D341Med (cell line): ENCODE measurements at regions not wholly inside any gene's neighbourhood (a gene's known extent, or its start where the extent isn't known, plus 50 kb on each side); places are given as distances from the start of the nearest gene placed in this dataset.

Experiments used
- DNase-seq: peaks from one replicate; pipeline ENCODE4 v3.0.0; 2012; ENCODE audit warnings: low spot score

GRCh38 chr9:109945573-109945972 is 165.6 kb downstream of the PALM2AKAP2 start:
- DNase-seq: no peak

DNA sequence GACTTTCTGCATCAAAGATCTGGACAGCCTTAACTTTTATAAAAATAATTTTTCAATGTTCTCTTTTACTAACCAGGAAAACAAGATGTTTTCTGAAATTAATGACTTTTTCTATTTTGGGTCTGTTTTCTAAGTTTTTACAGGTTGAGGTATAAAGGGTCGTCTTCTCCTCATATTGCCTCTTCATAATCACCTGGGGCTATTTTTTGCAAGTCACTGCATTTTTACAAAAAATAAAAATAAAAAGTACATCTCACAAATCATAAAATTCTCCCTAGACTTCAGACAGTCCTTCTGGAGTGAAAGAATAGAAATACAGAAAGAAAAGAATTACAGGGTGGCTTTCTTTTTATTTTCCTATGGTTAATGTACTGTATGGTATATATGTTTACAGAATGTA is 168.5 kb downstream of the PALM2AKAP2 start:
- DNase-seq: no peak

DNA sequence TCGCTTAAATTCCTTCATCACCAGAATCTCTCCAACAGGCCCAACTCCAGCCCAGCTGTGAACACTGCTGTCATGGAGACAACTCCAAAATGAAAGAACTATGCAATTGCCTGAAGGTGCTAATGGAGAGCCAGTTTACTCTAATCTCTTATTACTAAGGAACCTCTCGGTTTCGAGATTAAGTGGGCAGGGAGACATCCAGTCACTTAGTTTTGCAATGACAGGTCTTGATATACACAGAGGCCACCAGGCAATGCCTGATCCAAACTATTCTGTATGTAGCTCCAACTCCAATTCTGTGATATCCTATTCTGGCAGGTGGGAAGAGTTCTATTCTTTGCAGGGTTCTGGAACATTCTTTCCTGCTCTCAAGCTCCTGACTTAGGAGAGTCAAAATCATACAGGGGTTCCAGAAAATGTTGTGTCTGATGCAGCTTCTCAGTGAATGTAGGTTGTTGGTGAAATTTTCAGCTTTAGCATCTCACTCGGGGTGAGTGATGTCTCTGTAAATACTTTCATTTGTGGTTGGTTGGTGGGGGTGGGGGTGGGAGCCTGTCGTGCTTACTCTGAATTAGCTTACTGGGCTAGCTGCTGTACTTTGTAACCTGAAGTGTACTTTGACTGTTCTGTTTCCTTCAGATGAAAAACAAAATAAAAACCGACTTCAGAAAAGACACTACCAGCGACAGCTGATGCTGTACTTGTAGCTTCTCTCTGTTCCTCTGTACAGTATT is 170.9 kb downstream of the PALM2AKAP2 start:
- DNase-seq: no peak

GRCh38 chr9:109953300-109953699 is 173.3 kb downstream of the PALM2AKAP2 start:
- no peak for DNase-seq

- no peak for DNase-seq
Measured at GRCh38 chr9:109953813-109954497, 174.0 kb downstream of the PALM2AKAP2 start.

- DNase-seq: no peak
Measured at GRCh38 chr9:109956717-109957440, 176.9 kb downstream of the PALM2AKAP2 start.

GRCh38 chr9:109959679-109960078 is 179.7 kb downstream of the PALM2AKAP2 start:
- DNase-seq: no peak

- DNase-seq: no peak
Measured at GRCh38 chr9:109961626-109962025, 181.6 kb downstream of the PALM2AKAP2 start.

- no peak for DNase-seq
Measured at GRCh38 chr9:109962215-109962614, 182.2 kb downstream of the PALM2AKAP2 start.

DNA sequence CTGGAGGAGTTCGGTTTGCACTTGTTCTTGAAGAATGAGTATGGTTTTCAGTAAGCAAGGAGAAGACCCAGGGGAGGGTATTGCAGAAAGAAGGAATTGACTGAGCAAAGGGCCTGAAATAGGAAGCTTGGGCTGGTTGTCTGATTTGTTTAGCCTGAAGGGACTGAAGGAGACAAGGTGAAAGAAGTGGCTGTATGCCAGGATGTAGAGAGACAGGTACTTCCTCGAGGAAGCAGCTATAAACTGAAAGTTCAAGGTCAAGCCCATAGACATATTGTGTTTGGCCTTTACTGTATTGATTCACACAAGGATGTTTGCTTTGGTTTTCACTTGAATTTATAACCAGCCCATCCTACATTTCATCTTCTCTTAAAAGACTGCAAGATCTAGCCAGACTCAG is 183.1 kb downstream of the PALM2AKAP2 start:
- no peak for DNase-seq

DNA sequence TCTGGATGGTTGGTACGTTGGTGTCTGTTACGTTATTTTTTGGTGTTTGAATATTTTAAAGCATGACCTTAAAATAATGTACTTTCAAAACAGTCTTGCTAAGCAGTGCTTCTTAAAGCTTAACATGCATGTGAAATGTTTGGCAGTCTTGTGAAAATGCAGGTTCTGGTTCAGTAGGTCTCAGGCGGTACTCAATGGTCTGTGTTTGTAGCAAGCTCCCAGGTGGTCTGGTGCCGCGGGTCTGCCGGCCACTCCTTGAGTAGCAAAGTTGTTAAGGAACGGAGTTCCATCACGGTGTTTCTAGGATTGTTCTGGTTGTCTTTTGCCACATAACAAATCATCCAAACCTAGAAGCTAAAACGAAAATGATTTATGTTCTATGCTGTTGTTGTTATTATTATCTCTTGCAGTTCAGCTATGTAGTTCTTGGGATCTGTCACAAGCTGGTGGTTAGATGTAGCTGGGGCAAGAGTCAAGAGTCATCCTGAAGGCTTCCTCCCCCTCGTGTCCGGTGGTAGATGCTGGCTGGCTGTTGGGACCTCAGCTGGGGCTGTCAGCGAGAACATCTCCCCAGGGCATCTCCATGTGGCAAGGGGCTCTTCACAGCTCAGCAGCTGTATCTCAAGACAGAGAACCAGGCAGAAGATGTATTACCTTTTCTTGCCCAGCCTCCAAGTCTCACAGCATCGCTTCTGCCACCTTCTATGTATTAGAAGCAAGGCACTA is 186.8 kb downstream of the PALM2AKAP2 start:
- no peak for DNase-seq

DNA sequence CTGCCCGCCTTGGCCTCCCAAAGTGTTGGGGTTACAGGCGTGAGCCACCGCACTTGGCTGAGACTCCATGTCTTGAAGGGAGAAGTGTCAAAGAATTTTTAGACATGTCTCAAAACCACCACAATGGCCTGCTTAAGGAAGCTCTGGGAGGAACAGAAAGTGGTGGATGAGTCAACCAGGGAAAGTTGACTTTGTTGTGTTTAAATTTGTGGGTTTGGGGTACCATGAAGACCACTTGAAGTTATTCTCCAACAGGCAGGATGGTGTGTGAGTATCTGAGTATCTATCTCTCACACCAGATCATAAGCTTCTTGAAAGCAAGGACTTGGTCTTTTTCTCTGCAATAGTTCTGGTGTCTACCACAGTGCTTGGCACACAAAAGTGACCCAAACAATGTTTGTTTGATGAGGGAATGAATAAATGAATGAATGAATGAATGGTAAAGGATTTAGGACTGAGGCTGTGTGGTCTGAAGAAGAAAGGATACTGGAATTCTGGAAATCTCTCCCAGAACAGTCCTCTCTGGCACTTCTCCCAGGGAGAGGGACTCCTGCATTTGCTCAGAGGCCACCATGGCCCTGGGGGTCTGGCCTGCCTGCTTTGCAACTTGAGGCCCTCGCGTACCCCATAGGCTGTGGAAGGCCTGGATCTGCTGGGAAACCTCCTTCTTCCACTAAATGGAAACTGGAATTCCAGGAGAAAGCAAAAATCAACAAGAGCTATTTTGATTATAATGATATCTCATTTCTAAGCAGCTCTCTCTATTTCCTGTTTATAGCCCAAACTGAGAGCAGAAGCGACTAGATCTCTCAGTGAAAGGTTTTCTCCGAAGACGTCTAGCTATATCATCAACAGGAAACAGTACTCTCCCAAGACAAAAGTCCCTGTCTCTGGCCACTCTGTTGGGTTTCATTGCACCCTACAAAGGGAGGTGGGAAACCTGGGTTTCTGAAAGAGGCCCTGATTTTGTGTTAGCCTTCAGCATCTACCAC is 187.9 kb downstream of the PALM2AKAP2 start:
- DNase-seq: no peak

DNA sequence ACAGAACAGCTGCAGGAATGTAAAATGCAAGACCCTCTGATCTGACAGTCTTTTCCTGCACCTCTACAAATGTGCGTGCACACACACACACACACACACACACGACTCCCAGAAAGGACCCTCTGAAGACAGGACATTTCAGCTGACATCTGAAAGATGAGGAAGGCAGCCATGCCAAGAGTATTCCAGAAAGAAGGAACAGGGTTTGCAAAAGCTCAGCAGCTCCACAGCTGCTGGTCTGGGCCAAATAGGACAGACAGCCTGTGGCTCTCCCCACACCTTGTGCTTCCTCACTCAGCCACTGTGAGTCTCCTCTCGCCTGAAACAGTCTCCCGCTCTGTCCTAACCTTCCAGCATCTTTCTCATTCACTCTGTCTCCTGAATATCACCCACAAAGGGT is 189.0 kb downstream of the PALM2AKAP2 start:
- DNase-seq: peak; percentile 39

DNA sequence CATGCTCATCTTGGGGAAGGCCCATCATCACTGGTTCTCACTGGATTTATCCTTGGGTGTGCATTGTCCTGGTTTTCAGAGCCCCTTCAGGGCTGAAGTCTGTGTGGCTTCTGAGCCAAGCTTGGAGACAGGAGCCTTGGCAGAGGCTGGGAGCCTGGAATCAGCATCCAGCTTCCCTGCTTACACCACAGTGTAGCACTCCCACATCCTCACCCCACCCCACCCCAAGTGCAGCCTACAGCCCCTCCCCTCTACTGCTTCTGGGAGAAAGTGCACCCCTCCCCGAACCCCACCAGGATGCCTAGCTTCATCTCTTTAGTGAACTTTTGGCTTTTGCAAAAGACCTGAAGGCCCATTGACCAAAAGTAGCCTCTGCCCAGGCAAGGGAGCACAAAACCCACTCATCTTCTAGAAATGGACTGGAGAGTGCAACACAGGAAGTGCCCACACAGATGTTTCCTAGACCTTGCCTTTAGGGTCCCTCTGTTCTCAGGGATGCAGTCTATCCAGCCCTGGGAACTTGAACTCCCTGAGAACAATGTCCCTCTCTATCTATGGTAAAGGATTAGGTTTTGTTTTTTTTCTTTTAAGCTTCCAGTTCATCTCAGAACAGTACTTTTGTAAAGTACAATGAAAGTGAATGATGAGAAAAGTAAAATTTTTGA is 189.7 kb downstream of the PALM2AKAP2 start:
- no peak for DNase-seq

- DNase-seq: no peak
Measured at GRCh38 chr9:109971226-109971625, 191.2 kb downstream of the PALM2AKAP2 start.

DNA sequence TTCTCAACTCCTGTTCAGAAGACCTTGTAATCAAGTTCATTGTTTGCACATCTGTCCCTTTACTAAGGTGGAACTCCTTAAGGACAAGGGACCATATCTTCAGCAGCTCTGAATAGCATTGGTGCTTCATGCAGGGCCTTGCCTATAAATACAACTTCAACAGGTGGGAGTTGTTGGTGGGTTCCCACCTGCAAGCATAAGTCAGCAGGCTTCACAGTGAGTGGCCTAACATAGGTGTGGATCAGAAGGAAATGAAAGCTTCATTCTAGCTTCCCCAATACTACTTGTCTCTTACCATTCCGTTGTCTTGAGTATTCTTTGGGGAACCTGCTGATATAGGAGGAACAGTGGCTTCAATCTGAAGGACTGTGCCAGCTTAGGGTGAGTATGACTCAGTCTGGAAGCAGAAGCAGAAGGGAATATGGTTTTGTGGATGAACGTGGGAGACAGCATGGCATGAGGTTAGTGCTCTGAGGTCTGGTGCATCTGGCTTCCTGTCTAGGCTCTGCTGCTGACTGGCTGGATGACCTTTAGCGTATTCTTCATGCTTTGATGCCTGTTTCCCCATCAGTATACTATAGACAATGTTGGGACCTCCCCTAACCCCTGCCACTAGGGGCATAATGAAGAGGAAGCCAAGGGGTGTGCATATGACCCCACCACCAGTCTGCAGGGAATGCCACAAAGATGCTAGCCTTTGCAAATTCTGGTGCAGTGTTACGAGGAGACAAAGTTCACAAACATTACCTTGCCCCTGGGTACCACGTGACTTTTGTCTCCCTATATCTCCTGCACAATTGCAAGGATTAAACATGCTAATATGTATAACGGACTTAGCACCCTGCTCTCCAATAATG is 192.3 kb downstream of the PALM2AKAP2 start:
- DNase-seq: no peak

DNA sequence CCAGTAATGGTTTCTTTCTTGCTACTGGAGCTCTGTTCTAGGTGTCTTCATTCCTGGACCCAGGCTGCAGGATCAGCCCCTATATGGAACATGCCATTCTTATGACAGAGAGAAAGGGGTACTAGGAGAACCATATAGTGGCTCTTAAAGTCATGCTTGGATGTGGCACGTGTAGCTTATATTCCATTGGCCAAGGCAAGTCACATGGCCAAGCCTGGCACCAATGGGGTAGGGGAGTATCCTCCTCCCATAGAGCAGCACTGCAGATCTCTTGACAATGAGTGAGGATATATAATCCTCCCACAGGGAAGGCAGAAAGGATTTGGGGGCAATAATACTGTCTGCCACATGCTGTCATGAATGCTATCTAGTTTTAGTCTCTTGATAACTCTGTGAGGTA is 193.3 kb downstream of the PALM2AKAP2 start:
- DNase-seq: no peak

DNA sequence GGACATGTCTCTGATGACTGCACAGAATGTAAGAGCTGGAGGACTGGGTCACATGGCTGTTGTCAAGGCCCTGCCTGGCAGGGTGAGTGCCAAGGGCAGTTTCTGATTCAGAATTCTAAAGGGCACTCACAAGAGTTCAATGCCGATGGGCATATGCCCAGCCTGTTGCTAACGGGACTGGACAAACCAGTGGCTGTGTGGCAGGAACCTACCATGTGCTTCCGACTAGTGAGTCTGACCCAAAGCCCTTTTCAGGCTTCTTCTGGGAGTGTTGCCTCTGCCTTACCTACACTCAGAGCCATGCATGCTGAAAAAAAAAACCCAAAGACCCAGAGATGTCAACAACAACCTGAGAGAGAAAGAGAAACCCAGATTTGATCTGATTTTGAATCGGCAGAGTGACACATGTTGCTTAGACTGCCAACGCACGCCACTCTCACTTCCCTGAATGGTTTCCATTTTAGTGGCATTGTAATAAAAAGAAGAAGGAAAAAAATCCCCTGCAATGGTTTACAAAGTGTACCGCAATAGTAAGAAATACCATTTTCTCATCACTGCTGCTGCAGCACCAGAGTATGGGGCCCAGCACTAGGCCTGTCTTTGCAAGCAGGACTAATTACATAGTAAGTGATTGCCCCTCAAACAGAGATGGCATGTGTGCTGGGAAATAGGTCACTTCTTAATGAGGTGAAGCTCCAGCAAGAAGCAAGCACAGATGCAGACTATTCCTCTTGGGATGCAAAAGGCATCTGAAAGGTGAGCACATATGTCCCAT is 194.3 kb downstream of the PALM2AKAP2 start:
- DNase-seq: no peak

GRCh38 chr9:109974918-109975276 is 194.9 kb downstream of the PALM2AKAP2 start:
- DNase-seq: no peak
